Muscle layer of duodenum (tissue), 2 donors: ENCODE measurements at regions not wholly inside any gene's neighbourhood (a gene's known extent, or its start where the extent isn't known, plus 50 kb on each side); places are given as distances from the start of the nearest gene placed in this dataset.

ENCODE experiments used
- H3K27ac ChIP-seq: one replicate; pipeline ENCODE4 v1.7.0; 2013; ENCODE audit warnings: mild to moderate bottlenecking, low read length
- H3K27me3 ChIP-seq: one replicate; pipeline ENCODE4 v1.7.0; 2013; ENCODE audit warnings: low read depth, mild to moderate bottlenecking, control low read depth, low read length
- H3K36me3 ChIP-seq, 2 donors: one replicate each; pipeline ENCODE4 v1.7.0; 2013; ENCODE audit warnings: low read length in 2 of 2, control low read depth in 1 of 2, mild to moderate bottlenecking in 1 of 2; ENCODE audit not compliant: insufficient read depth in 2 of 2, control insufficient read depth in 1 of 2
- H3K4me1 ChIP-seq, 2 donors: one replicate each; pipeline ENCODE4 v1.7.0; 2013; ENCODE audit warnings: low read length in 2 of 2, mild to moderate bottlenecking in 2 of 2, control low read depth in 1 of 2, moderate library complexity in 1 of 2; ENCODE audit not compliant: insufficient read depth in 2 of 2, control insufficient read depth in 1 of 2
- H3K4me3 ChIP-seq, 2 donors: one replicate each; pipeline ENCODE4 v1.7.0; 2013; ENCODE audit warnings: low read length in 2 of 2, low read depth in 1 of 2, mild to moderate bottlenecking in 1 of 2
- H3K9me3 ChIP-seq, 2 donors: one replicate each; pipeline ENCODE4 v1.7.0; 2013; ENCODE audit warnings: low read length in 2 of 2, control low read depth in 1 of 2, mild to moderate bottlenecking in 1 of 2; ENCODE audit not compliant: control insufficient read depth in 1 of 2
- donor health status: healthy.

- H3K36me3 ChIP-seq, result no peaks in the 10 kb centered on the region
- H3K4me3 ChIP-seq, result no peak overlapping the region
- peaks cover 0 to 2% of the 10 kb centered on the region in 2 donors for H3K4me1 ChIP-seq
- no peak overlapping the region for H3K27ac ChIP-seq
- no peaks in the 10 kb centered on the region for H3K9me3 ChIP-seq
- no peaks in the 10 kb centered on the region for H3K27me3 ChIP-seq
These were observed 101.8 kb downstream of the PCSK1 start for GRCh38 chr5:96331210-96331609.

- Histone ChIP-seq H3K9me3 (no peaks in the 10 kb centered on the region), H3K27me3 (no peaks in the 10 kb centered on the region), H3K4me1 (no peaks in the 10 kb centered on the region), H3K27ac (no peak overlapping the region), H3K4me3 (no peak overlapping the region), H3K36me3 (no peaks in the 10 kb centered on the region)
These were observed 102.4 kb downstream of the PCSK1 start for GRCh38 chr5:96330530-96331140.

- Histone ChIP-seq H3K4me3 (no peak overlapping the region), H3K36me3 (no peaks in the 10 kb centered on the region), H3K27me3 (no peaks in the 10 kb centered on the region), H3K4me1 (no peaks in the 10 kb centered on the region), H3K27ac (no peak overlapping the region), H3K9me3 (no peaks in the 10 kb centered on the region)
These were observed 103.0 kb downstream of the PCSK1 start for GRCh38 chr5:96329886-96330529.

- H3K9me3 ChIP-seq, result no peaks in the 10 kb centered on the region
- no peak overlapping the region for H3K4me3 ChIP-seq
- no peaks in the 10 kb centered on the region for H3K36me3 ChIP-seq
- no peaks in the 10 kb centered on the region for H3K4me1 ChIP-seq
- no peak overlapping the region for H3K27ac ChIP-seq
- no peaks in the 10 kb centered on the region for H3K27me3 ChIP-seq
These were observed 103.8 kb downstream of the PCSK1 start for GRCh38 chr5:96329289-96329688.

GRCh38 chr5:96327722-96328121 is 105.3 kb downstream of the PCSK1 start:
- no peaks in the 10 kb centered on the region for H3K27me3 ChIP-seq
- no peaks in the 10 kb centered on the region for H3K36me3 ChIP-seq
- H3K27ac ChIP-seq, result no peak overlapping the region
- H3K9me3 ChIP-seq, result no peaks in the 10 kb centered on the region
- no peaks in the 10 kb centered on the region for H3K4me1 ChIP-seq
- H3K4me3 ChIP-seq, result no peak overlapping the region

DNA sequence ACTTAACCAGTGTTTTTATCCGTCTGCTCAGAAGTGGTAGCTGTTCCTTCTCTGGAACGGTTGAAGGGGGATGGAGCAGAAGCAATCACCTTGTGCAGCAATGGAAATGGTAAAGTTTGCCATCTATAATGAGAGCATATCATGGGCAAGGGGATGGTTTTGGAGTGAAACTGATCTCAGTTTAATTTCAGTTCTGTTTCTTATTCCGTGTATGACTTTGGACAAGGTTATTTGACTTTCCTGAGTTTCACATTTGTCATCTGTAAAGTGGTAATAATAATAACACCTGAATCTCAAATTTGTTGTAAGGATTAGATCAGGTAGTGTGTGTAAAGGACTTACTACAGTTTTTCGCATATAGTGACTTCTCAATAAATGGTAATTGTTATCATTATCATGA is 106.1 kb downstream of the PCSK1 start:
- no peaks in the 10 kb centered on the region for H3K27me3 ChIP-seq
- no peaks in the 10 kb centered on the region for H3K9me3 ChIP-seq
- H3K4me1 ChIP-seq, result no peaks in the 10 kb centered on the region
- H3K27ac ChIP-seq, result no peak overlapping the region
- no peaks in the 10 kb centered on the region for H3K36me3 ChIP-seq
- H3K4me3 ChIP-seq, result no peak overlapping the region

DNA sequence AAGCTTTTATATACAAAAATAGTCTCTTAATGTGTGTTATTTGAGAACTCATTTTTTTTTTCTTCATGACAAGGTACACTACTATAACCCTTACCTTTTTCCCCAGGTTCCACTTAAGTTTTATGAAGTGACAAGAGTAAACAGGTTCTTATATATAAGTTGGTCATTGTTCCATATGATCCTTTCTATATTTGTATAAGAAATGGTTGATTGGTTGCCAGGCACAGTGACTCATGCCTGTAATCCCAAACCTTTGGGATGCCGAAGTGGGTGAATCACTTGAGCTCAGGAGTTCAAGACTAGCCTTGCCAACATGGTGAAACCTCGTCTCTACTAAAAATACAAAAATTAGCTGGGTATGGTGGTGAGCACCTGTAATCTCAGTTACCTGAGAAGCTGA is 108.3 kb downstream of the PCSK1 start:
- Histone ChIP-seq H3K27me3 (no peaks in the 10 kb centered on the region), H3K27ac (no peak overlapping the region), H3K36me3 (no peaks in the 10 kb centered on the region), H3K4me3 (no peak overlapping the region), H3K4me1 (no peaks in the 10 kb centered on the region), H3K9me3 (no peaks in the 10 kb centered on the region)

DNA sequence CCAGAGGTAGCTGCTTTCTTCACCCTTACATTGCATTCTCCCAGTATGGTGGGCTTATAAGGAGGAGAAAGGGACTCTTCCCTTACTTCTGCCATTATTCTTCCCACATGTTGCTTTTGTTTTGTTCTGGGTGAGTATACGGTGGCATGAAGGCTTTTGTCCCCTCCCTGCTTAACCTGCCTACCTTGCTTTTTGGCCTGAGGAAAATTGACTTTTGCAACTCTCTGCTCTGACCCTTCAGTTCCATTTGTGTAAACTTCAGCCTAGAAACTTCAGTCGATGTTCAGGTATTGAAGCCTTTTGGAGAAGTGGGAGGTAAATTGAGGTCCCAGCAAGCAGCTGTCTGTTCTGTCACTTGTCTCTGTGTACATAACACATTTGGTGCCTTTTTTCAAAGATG is 110.2 kb downstream of the PCSK1 start:
- no peaks in the 10 kb centered on the region for H3K4me1 ChIP-seq
- no peaks in the 10 kb centered on the region for H3K27me3 ChIP-seq

GRCh38 chr5:96322217-96322616 is 110.8 kb downstream of the PCSK1 start:
- H3K9me3 ChIP-seq, result no peaks in the 10 kb centered on the region
- no peaks in the 10 kb centered on the region for H3K36me3 ChIP-seq
- no peak overlapping the region for H3K4me3 ChIP-seq

More for the DNA sequence above, 110.2 kb downstream of the PCSK1 start:
- H3K4me3 ChIP-seq, result no peak overlapping the region
- H3K36me3 ChIP-seq, result no peaks in the 10 kb centered on the region
- no peaks in the 10 kb centered on the region for H3K9me3 ChIP-seq
- H3K27ac ChIP-seq, result no peak overlapping the region

DNA sequence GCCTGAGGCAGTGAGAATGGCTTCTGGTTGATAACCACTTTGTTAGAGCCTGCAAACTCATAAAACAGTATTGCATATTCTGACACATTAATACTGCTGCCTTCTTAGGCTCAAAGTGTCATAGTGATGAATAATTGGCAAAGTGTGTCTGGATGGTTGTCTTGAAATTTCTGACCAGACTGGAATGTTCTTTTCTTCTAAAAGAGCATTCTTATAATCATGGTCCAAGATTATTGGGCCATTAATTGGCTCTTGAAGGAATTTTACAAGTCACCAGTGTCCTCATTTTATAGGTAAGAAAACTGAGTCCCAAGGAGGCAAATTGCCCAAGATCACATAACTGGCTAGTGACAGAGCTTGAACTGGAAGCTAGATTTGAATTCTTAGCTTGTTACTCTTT is 111.7 kb downstream of the PCSK1 start:
- no peaks in the 10 kb centered on the region for H3K4me1 ChIP-seq
- H3K27ac ChIP-seq, result no peak overlapping the region
- no peaks in the 10 kb centered on the region for H3K27me3 ChIP-seq
- H3K9me3 ChIP-seq, result no peaks in the 10 kb centered on the region
- H3K36me3 ChIP-seq, result no peaks in the 10 kb centered on the region
- no peak overlapping the region for H3K4me3 ChIP-seq

More at GRCh38 chr5:96322217-96322616, 110.8 kb downstream of the PCSK1 start:
- Histone ChIP-seq H3K4me1 (no peaks in the 10 kb centered on the region), H3K27me3 (no peaks in the 10 kb centered on the region), H3K27ac (no peak overlapping the region)

DNA sequence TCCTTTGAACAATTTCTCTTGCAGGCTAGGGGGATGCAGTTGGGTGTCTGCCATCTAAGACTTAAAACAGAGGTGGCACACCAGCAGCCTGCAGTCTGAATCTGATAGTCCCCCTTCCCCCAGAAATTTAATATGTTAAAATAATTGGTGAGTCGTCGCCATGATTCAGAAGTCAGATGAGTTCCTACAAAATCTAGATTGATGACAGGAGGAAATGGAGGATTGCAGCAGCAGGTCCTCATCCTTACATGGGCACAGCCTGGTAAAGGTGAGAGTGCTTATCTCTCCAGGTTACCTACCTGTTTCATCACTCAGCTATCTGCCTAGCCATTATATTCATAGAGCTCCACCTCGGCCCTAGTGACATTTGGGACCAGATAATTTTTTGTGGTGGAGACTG is 112.3 kb downstream of the PCSK1 start:
- Histone ChIP-seq H3K4me3 (no peak overlapping the region), H3K36me3 (no peaks in the 10 kb centered on the region), H3K27me3 (no peaks in the 10 kb centered on the region), H3K9me3 (no peaks in the 10 kb centered on the region), H3K27ac (no peak overlapping the region), H3K4me1 (no peaks in the 10 kb centered on the region)
